Body of pancreas (tissue), 4 donors: ENCODE measurements at regions not wholly inside any gene's neighbourhood (a gene's known extent, or its start where the extent isn't known, plus 50 kb on each side); places are given as distances from the start of the nearest gene placed in this dataset.
A peak's percentile ranks its signal among the peaks of the same experiment; 100 is the strongest.

ENCODE experiments used
- ATAC-seq: fragments of 150-250 bp; one replicate; pipeline ENCODE4 v1.9.1; 2016
- DNase-seq, 4 donors: peaks; one replicate each; pipeline ENCODE4 v3.0.0-alpha.2; 2019
- H3K27ac ChIP-seq, 4 donors: fragments of 200-600 bp; sonication (generic); 1 replicate in 3 of 4; 2 replicates in 1 of 4; pipeline versions ENCODE4 v1.5.1 to v1.6.1; 2016 to 2019; ENCODE audit warnings: mild to moderate bottlenecking in 1 of 4, mixed read lengths in 1 of 4, moderate library complexity in 1 of 4
- H3K27me3 ChIP-seq, 2 donors: fragments of 200-600 bp; sonication (generic); one replicate each; pipeline ENCODE4 v1.6.0; 2016; ENCODE audit warnings: mild to moderate bottlenecking in 1 of 2
- H3K36me3 ChIP-seq, 2 donors: fragments of 200-600 bp; sonication (generic); replicated peaks in 1 of 2; 2 replicates each; pipeline ENCODE4 v1.5.1; 2016; ENCODE audit warnings: low read depth in 2 of 2; ENCODE audit not compliant: insufficient read depth in 1 of 2
- H3K4me1 ChIP-seq: fragments of 200-600 bp; sonication (generic); one replicate; pipeline ENCODE4 v1.6.0; 2016
- H3K4me3 ChIP-seq, 2 donors: fragments of 200-600 bp; sonication (generic); 1 replicate in 1 of 2; 2 replicates in 1 of 2; pipeline ENCODE4 v1.5.1; 2016 to 2019
- H3K9me3 ChIP-seq, 3 donors: fragments of 200-600 bp; sonication (generic); 1 replicate in 2 of 3; 2 replicates in 1 of 3; pipeline ENCODE4 v1.5.1; 2016
- CTCF ChIP-seq, 7 experiments: fragments of 450-650 bp in 4 of 7; fragments of 200-600 bp in 3 of 7; sonication (generic) in 3 of 7; IDR thresholded peaks; one replicate each; pipeline ENCODE4 v1.5.1; 2016 to 2019; ENCODE audit warnings: antibody characterized with exemption in 7 of 7
- POLR2A ChIP-seq, 3 donors: fragments of 450-650 bp; IDR thresholded peaks; one replicate each; pipeline ENCODE4 v1.6.1; 2016; ENCODE audit warnings: antibody characterized with exemption in 3 of 3, mild to moderate bottlenecking in 2 of 3
- WGBS, 2 donors: methylation state at CpG; one replicate each; pipeline ENCODE4 v1.1.5; 2017; 5-methylcytosine and 5-hydroxymethylcytosine counted together
- intact Hi-C: fragments of 100-400 bp; cut with DNase I; formaldehyde crosslinking; loops from one replicate; pipeline ENCODE4 v1.15.1; 2023

- no peaks in the 10 kb centered on the region for H3K27me3 ChIP-seq
- peak in 3 of 4 donors; percentile 40 to 44 (median 42) for DNase-seq
- H3K36me3 ChIP-seq, result no peaks in the 10 kb centered on the region
- peak overlapping the region in 2 of 4 donors; percentile 19 to 66 for H3K27ac ChIP-seq
- intact Hi-C loops, result no loop called here
- ATAC-seq, result peak; percentile 41
- peaks cover 24% of the 10 kb centered on the region for H3K4me1 ChIP-seq
- H3K9me3 ChIP-seq, result no peaks in the 10 kb centered on the region
- TF ChIP-seq CTCF (IDR thresholded peaks at IDR 0.05) (no peak), POLR2A (IDR thresholded peaks at IDR 0.05) (no peak)
- no peak overlapping the region for H3K4me3 ChIP-seq
- WGBS, 2 donors, result 66 to 77% methylated on average over 8 to 13 of the region's 13 CpGs
Observed at GRCh38 chr2:55112229-55113031, 62.2 kb upstream of the RTN4 start.

GRCh38 chr2:55111570-55112228 lies 61.4 kb upstream of the RTN4 start:
- intact Hi-C loops, result no loop called here

GRCh38 chr2:55111230-55111569 lies 60.9 kb upstream of the RTN4 start:
- DNase-seq, result no peak
- 83 to 90% methylated on average over 4 of the region's 4 CpGs for WGBS, 2 donors
- peak overlapping the region in 1 of 4 donors; percentile 66 for H3K27ac ChIP-seq
- no peaks in the 10 kb centered on the region for H3K27me3 ChIP-seq
- intact Hi-C loops, result no loop called here
- ATAC-seq, result no peak
- no peaks in the 10 kb centered on the region for H3K9me3 ChIP-seq
- no peak for TF ChIP-seq CTCF (IDR thresholded peaks at IDR 0.05)
- no peak for TF ChIP-seq POLR2A (IDR thresholded peaks at IDR 0.05)
- H3K4me3 ChIP-seq, result no peak overlapping the region
- no peaks in the 10 kb centered on the region for H3K36me3 ChIP-seq
- peaks cover 24% of the 10 kb centered on the region for H3K4me1 ChIP-seq

More at GRCh38 chr2:55111570-55112228, 61.4 kb upstream of the RTN4 start:
- Histone ChIP-seq H3K9me3 (no peaks in the 10 kb centered on the region), H3K4me3 (no peak overlapping the region), H3K27me3 (no peaks in the 10 kb centered on the region), H3K4me1 (peaks cover 24% of the 10 kb centered on the region), H3K36me3 (no peaks in the 10 kb centered on the region), H3K27ac (peak overlapping the region in 2 of 4 donors; percentile 19 to 66)
- peak in 3 of 4 donors; percentile 15 to 77 (median 31) for DNase-seq
- WGBS, 2 donors, result 69 to 81% methylated on average over 11 of the region's 11 CpGs
- TF ChIP-seq CTCF (IDR thresholded peaks at IDR 0.05), result no peak
- TF ChIP-seq POLR2A (IDR thresholded peaks at IDR 0.05), result no peak
- ATAC-seq, result no peak

GRCh38 chr2:55109219-55109891 lies 59.1 kb upstream of the RTN4 start:
- Histone ChIP-seq H3K9me3 (no peaks in the 10 kb centered on the region), H3K36me3 (no peaks in the 10 kb centered on the region), H3K27ac (peak overlapping the region; percentile 50 to 72 (median 64)), H3K27me3 (no peaks in the 10 kb centered on the region), H3K4me1 (peaks cover 24% of the 10 kb centered on the region), H3K4me3 (no peak overlapping the region)
- WGBS, 2 donors, result 21 to 24% methylated on average over 2 of the region's 2 CpGs
- DNase-seq (peak in 3 of 4 donors; percentile 46 to 69 (median 57)), ATAC-seq (peak; percentile 76)
- intact Hi-C loops, result no loop called here
- TF ChIP-seq POLR2A (IDR thresholded peaks at IDR 0.05) (no peak), CTCF (IDR thresholded peaks at IDR 0.05) (no peak)
